Stomach (tissue), 4 donors: ENCODE measurements at regions not wholly inside any gene's neighbourhood (a gene's known extent, or its start where the extent isn't known, plus 50 kb on each side); places are given as distances from the start of the nearest gene placed in this dataset.

ENCODE experiments used
- CTCF ChIP-seq, 7 experiments: fragments of 450-650 bp in 4 of 7; fragments of 200-600 bp in 3 of 7; sonication (generic) in 3 of 7; IDR thresholded peaks; one replicate each; pipeline ENCODE4 v1.5.1; 2016 to 2019; ENCODE audit warnings: antibody characterized with exemption in 7 of 7, control low read depth in 2 of 7, mild to moderate bottlenecking in 1 of 7
- EP300 ChIP-seq: sonication (generic); formaldehyde crosslinking; IDR thresholded peaks from one replicate; pipeline ENCODE4 v1.6.1; 2017; ENCODE audit warnings: antibody characterized with exemption
- POLR2A ChIP-seq, 4 donors: fragments of 450-650 bp; IDR thresholded peaks; one replicate each; pipeline ENCODE4 v1.6.1; 2016; ENCODE audit warnings: antibody characterized with exemption in 4 of 4, control low read depth in 2 of 4, mild to moderate bottlenecking in 1 of 4, moderate library complexity in 1 of 4

- TF ChIP-seq CTCF (IDR thresholded peaks at IDR 0.05): no peak
- no peak for TF ChIP-seq POLR2A (IDR thresholded peaks at IDR 0.05)
- TF ChIP-seq EP300: no peak
Observed at GRCh38 chr6:125611573-125612344, 137.7 kb upstream of the HEY2 start.
